ENCODE measurements at regions not wholly inside any gene's neighbourhood (a gene's known extent, or its start where the extent isn't known, plus 50 kb on each side); places are given as distances from the start of the nearest gene placed in this dataset.

GRCh38 chr21:18907076-18907475 is 503.5 kb upstream of the TMPRSS15 start:
- no peak overlapping the region for H3K23ac ChIP-seq (ENCODE audit: low read length in 2 of 2)
- no peak for DNase-seq
- no peak overlapping the region for H3K14ac ChIP-seq (ENCODE audit: low read length in 2 of 2)
- H3K4me3 ChIP-seq (ENCODE audit: insufficient read depth in 1 of 2, low read depth in 1 of 2, low read length in 2 of 2) = no peak overlapping the region
- H3K27me3 ChIP-seq (ENCODE audit: control insufficient read depth in 1 of 2, insufficient read depth in 1 of 2, low read length in 2 of 2) = no peaks in the 10 kb centered on the region
- 50% methylated on average over 1 of the region's 2 CpGs for WGBS
- H4K8ac ChIP-seq (ENCODE audit: low read length) = no peak overlapping the region
- no peaks in the 10 kb centered on the region for H3K36me3 ChIP-seq (ENCODE audit: control insufficient read depth in 1 of 2, insufficient read depth in 2 of 2, low read depth in 1 of 2, low read length in 2 of 2)
- no peak overlapping the region for H2BK12ac ChIP-seq (ENCODE audit: low read length in 2 of 2)
- H3K18ac ChIP-seq (ENCODE audit: low read depth in 1 of 2, low read length in 2 of 2) = no peak overlapping the region
- H3K9ac ChIP-seq (ENCODE audit: low read length) = no peak overlapping the region
- no peak overlapping the region for H3K4ac ChIP-seq (ENCODE audit: low read depth in 1 of 2, low read length in 2 of 2)
- no peak overlapping the region for H2AFZ ChIP-seq (ENCODE audit: low read depth, low read length)
- no peak overlapping the region for H2BK120ac ChIP-seq (ENCODE audit: low read depth, low read length)
- no peak overlapping the region for H3K4me2 ChIP-seq (ENCODE audit: low read length, poor library complexity, severe bottlenecking)
- no peak overlapping the region for H2BK15ac ChIP-seq (ENCODE audit: low read depth, poor library complexity, severe bottlenecking)
- H3K9me3 ChIP-seq (ENCODE audit: control insufficient read depth, low read length) = peaks cover 3% of the 10 kb centered on the region
- H3K79me1 ChIP-seq (replicated peaks; ENCODE audit: low read length, poor library complexity, severe bottlenecking) = no peaks in the 10 kb centered on the region
- H3K4me1 ChIP-seq (ENCODE audit: control insufficient read depth, insufficient read depth, low read depth, low read length) = no peaks in the 10 kb centered on the region
- no peak overlapping the region for H2AK5ac ChIP-seq (ENCODE audit: low read length, severe bottlenecking)
- no peak overlapping the region for H4K91ac ChIP-seq (ENCODE audit: low read length)
- H2BK5ac ChIP-seq (ENCODE audit: low read depth, low read length, poor library complexity, severe bottlenecking) = no peak overlapping the region
- no peak overlapping the region for H3K27ac ChIP-seq (ENCODE audit: low read length, poor library complexity, severe bottlenecking)

- Histone ChIP-seq H3K36me3 (ENCODE audit: control insufficient read depth in 1 of 2, insufficient read depth in 2 of 2, low read depth in 1 of 2, low read length in 2 of 2) (no peaks in the 10 kb centered on the region), H4K91ac (ENCODE audit: low read length) (no peak overlapping the region), H2BK15ac (ENCODE audit: low read depth, poor library complexity, severe bottlenecking) (no peak overlapping the region), H2AFZ (ENCODE audit: low read depth, low read length) (no peak overlapping the region), H3K9ac (ENCODE audit: low read length) (no peak overlapping the region), H3K23ac (ENCODE audit: low read length in 2 of 2) (no peak overlapping the region), H2BK12ac (ENCODE audit: low read length in 2 of 2) (no peak overlapping the region), H3K4me2 (ENCODE audit: low read length, poor library complexity, severe bottlenecking) (no peak overlapping the region), H3K4me3 (ENCODE audit: insufficient read depth in 1 of 2, low read depth in 1 of 2, low read length in 2 of 2) (no peak overlapping the region), H3K14ac (ENCODE audit: low read length in 2 of 2) (no peak overlapping the region), H3K79me1 (replicated peaks; ENCODE audit: low read length, poor library complexity, severe bottlenecking) (no peaks in the 10 kb centered on the region), H3K4me1 (ENCODE audit: control insufficient read depth, insufficient read depth, low read depth, low read length) (no peaks in the 10 kb centered on the region), H2BK120ac (ENCODE audit: low read depth, low read length) (no peak overlapping the region), H2BK5ac (ENCODE audit: low read depth, low read length, poor library complexity, severe bottlenecking) (no peak overlapping the region), H3K9me3 (ENCODE audit: control insufficient read depth, low read length) (peaks cover 3% of the 10 kb centered on the region), H3K4ac (ENCODE audit: low read depth in 1 of 2, low read length in 2 of 2) (no peak overlapping the region), H2AK5ac (ENCODE audit: low read length, severe bottlenecking) (no peak overlapping the region), H3K27ac (ENCODE audit: low read length, poor library complexity, severe bottlenecking) (no peak overlapping the region), H3K18ac (ENCODE audit: low read depth in 1 of 2, low read length in 2 of 2) (no peak overlapping the region), H4K8ac (ENCODE audit: low read length) (no peak overlapping the region), H3K27me3 (ENCODE audit: control insufficient read depth in 1 of 2, insufficient read depth in 1 of 2, low read length in 2 of 2) (no peaks in the 10 kb centered on the region)
- no peak for DNase-seq
- WGBS = 81% methylated on average over 3 of the region's 4 CpGs
These were observed 505.1 kb upstream of the TMPRSS15 start for GRCh38 chr21:18908641-18909040.

- H2BK12ac ChIP-seq (ENCODE audit: low read length in 2 of 2) = no peak overlapping the region
- no peaks in the 10 kb centered on the region for H3K36me3 ChIP-seq (ENCODE audit: control insufficient read depth in 1 of 2, insufficient read depth in 2 of 2, low read depth in 1 of 2, low read length in 2 of 2)
- DNase-seq = no peak
- H3K23ac ChIP-seq (ENCODE audit: low read length in 2 of 2) = no peak overlapping the region
- no peaks in the 10 kb centered on the region for H3K27me3 ChIP-seq (ENCODE audit: control insufficient read depth in 1 of 2, insufficient read depth in 1 of 2, low read length in 2 of 2)
- H3K4me3 ChIP-seq (ENCODE audit: insufficient read depth in 1 of 2, low read depth in 1 of 2, low read length in 2 of 2) = no peak overlapping the region
- peaks cover 3% of the 10 kb centered on the region for H3K9me3 ChIP-seq (ENCODE audit: control insufficient read depth, low read length)
- H2BK5ac ChIP-seq (ENCODE audit: low read depth, low read length, poor library complexity, severe bottlenecking) = no peak overlapping the region
- no peak overlapping the region for H3K14ac ChIP-seq (ENCODE audit: low read length in 2 of 2)
- H3K4me1 ChIP-seq (ENCODE audit: control insufficient read depth, insufficient read depth, low read depth, low read length) = no peaks in the 10 kb centered on the region
- no peak overlapping the region for H2AFZ ChIP-seq (ENCODE audit: low read depth, low read length)
- no peak overlapping the region for H2AK5ac ChIP-seq (ENCODE audit: low read length, severe bottlenecking)
- no peak overlapping the region for H4K8ac ChIP-seq (ENCODE audit: low read length)
- H2BK120ac ChIP-seq (ENCODE audit: low read depth, low read length) = no peak overlapping the region
- H3K18ac ChIP-seq (ENCODE audit: low read depth in 1 of 2, low read length in 2 of 2) = no peak overlapping the region
- WGBS = 94% methylated on average over 3 of the region's 4 CpGs
- no peak overlapping the region for H3K9ac ChIP-seq (ENCODE audit: low read length)
- no peak overlapping the region for H4K91ac ChIP-seq (ENCODE audit: low read length)
- no peak overlapping the region for H3K4me2 ChIP-seq (ENCODE audit: low read length, poor library complexity, severe bottlenecking)
- H3K79me1 ChIP-seq (replicated peaks; ENCODE audit: low read length, poor library complexity, severe bottlenecking) = no peaks in the 10 kb centered on the region
- H3K4ac ChIP-seq (ENCODE audit: low read depth in 1 of 2, low read length in 2 of 2) = no peak overlapping the region
- H3K27ac ChIP-seq (ENCODE audit: low read length, poor library complexity, severe bottlenecking) = no peak overlapping the region
- H2BK15ac ChIP-seq (ENCODE audit: low read depth, poor library complexity, severe bottlenecking) = no peak overlapping the region
These were observed 510.3 kb upstream of the TMPRSS15 start for GRCh38 chr21:18913914-18914313.

DNA sequence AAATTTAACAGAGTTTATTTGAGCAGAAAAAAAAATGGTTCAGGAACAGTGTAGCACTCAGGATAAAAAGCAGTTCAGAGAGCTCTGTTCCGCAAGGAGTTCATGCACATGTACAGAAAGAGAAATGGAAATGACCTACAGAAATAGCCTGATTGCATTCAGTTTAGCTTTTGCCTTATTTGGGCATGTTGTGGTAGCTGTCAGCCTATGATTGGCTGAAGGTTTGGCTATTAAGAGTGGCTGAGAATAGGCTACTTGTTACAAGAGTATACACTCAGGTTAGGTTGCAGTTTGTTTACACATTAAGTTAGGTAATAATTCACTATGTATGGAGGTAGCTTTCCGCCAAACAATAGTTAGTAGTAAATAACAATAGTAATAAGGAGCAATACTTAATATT is 511.0 kb upstream of the TMPRSS15 start:
- no peaks in the 10 kb centered on the region for H3K27me3 ChIP-seq (ENCODE audit: control insufficient read depth in 1 of 2, insufficient read depth in 1 of 2, low read length in 2 of 2)
- no peaks in the 10 kb centered on the region for H3K36me3 ChIP-seq (ENCODE audit: control insufficient read depth in 1 of 2, insufficient read depth in 2 of 2, low read depth in 1 of 2, low read length in 2 of 2)
- H3K4me2 ChIP-seq (ENCODE audit: low read length, poor library complexity, severe bottlenecking) = no peak overlapping the region
- no peak overlapping the region for H2BK5ac ChIP-seq (ENCODE audit: low read depth, low read length, poor library complexity, severe bottlenecking)
- no peaks in the 10 kb centered on the region for H3K79me1 ChIP-seq (replicated peaks; ENCODE audit: low read length, poor library complexity, severe bottlenecking)
- H2BK12ac ChIP-seq (ENCODE audit: low read length in 2 of 2) = no peak overlapping the region
- H2AK5ac ChIP-seq (ENCODE audit: low read length, severe bottlenecking) = no peak overlapping the region
- H3K18ac ChIP-seq (ENCODE audit: low read depth in 1 of 2, low read length in 2 of 2) = no peak overlapping the region
- no peak overlapping the region for H3K27ac ChIP-seq (ENCODE audit: low read length, poor library complexity, severe bottlenecking)
- H3K9ac ChIP-seq (ENCODE audit: low read length) = no peak overlapping the region
- H3K14ac ChIP-seq (ENCODE audit: low read length in 2 of 2) = no peak overlapping the region
- 94% methylated on average over 1 of the region's 2 CpGs for WGBS
- DNase-seq = no peak
- no peak overlapping the region for H4K8ac ChIP-seq (ENCODE audit: low read length)
- peaks cover 3% of the 10 kb centered on the region for H3K9me3 ChIP-seq (ENCODE audit: control insufficient read depth, low read length)
- no peak overlapping the region for H3K23ac ChIP-seq (ENCODE audit: low read length in 2 of 2)
- H3K4ac ChIP-seq (ENCODE audit: low read depth in 1 of 2, low read length in 2 of 2) = no peak overlapping the region
- H3K4me1 ChIP-seq (ENCODE audit: control insufficient read depth, insufficient read depth, low read depth, low read length) = no peaks in the 10 kb centered on the region
- H2BK15ac ChIP-seq (ENCODE audit: low read depth, poor library complexity, severe bottlenecking) = no peak overlapping the region
- H4K91ac ChIP-seq (ENCODE audit: low read length) = no peak overlapping the region
- H2AFZ ChIP-seq (ENCODE audit: low read depth, low read length) = no peak overlapping the region
- no peak overlapping the region for H3K4me3 ChIP-seq (ENCODE audit: insufficient read depth in 1 of 2, low read depth in 1 of 2, low read length in 2 of 2)
- no peak overlapping the region for H2BK120ac ChIP-seq (ENCODE audit: low read depth, low read length)

Measured in mesenchymal stem cell (in vitro differentiated cells and primary cell).